ENCODE measurements at regions not wholly inside any gene's neighbourhood (a gene's known extent, or its start where the extent isn't known, plus 50 kb on each side); places are given as distances from the start of the nearest gene placed in this dataset.

DNA sequence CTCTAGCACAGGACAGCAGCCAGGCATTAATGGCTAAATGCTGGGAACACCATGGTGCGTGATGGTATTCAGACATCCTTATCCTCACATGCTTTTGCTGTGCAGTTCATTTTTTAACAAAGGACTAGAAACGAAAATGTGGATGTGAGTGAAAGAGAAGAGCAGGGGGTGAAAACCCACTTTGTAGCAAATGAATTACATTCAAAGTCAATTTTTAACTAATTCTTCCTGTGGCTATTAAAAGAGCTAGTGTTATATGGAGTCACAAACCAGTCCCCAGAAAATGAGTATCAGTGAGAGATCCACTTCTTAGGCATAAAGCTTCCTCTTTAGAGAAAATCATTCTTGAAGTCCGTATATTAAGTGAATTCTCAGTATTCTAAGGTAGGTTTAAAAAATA, 592.0 kb upstream of the LMO3 start:
- WGBS (ENCODE audit: insufficient coverage, low lambda C conversion rate), result 20% methylated on average over 1 of the region's 3 CpGs
- Histone ChIP-seq H3K4me3 (ENCODE audit: low read length) (no peak overlapping the region), H3K27ac (ENCODE audit: low read length) (no peak overlapping the region), H3K4me1 (ENCODE audit: control insufficient read depth, insufficient read depth, low read length) (no peaks in the 10 kb centered on the region), H3K27me3 (ENCODE audit: control insufficient read depth, insufficient read depth, low read length) (no peaks in the 10 kb centered on the region), H3K36me3 (ENCODE audit: control insufficient read depth, insufficient read depth, low read length) (no peaks in the 10 kb centered on the region), H3K9me3 (ENCODE audit: control insufficient read depth, low read depth, low read length) (no peaks in the 10 kb centered on the region)
- DNase-seq, result no peak

DNA sequence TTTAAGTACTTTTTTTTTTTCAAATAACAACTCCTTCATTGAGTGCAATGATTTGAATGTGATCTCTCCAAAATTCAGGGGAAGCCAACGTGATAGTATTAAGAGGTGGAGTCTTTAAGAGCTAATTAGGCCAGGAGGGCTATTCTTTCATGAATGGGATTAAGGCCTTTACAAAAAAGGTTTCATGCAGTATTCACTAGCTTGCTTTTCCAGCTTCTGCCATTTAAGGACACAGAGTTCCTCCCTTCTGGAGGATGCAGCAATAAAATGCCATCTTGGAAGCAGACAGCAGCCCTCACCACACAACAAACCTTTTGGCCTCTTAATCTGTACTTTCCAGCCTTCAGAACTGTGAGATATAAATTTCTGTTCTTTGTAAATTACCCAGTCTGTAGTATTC, 586.8 kb upstream of the LMO3 start:
- Histone ChIP-seq H3K27ac (ENCODE audit: low read length) (no peak overlapping the region), H3K9me3 (ENCODE audit: control insufficient read depth, low read depth, low read length) (no peaks in the 10 kb centered on the region), H3K27me3 (ENCODE audit: control insufficient read depth, insufficient read depth, low read length) (no peaks in the 10 kb centered on the region), H3K4me3 (ENCODE audit: low read length) (no peak overlapping the region), H3K4me1 (ENCODE audit: control insufficient read depth, insufficient read depth, low read length) (no peaks in the 10 kb centered on the region), H3K36me3 (ENCODE audit: control insufficient read depth, insufficient read depth, low read length) (no peaks in the 10 kb centered on the region)
- no peak for DNase-seq
- no CpG with 5 or more reads among the region's 1 CpG for WGBS (ENCODE audit: insufficient coverage, low lambda C conversion rate)

GRCh38 chr12:17169726-17170471, 563.9 kb upstream of the LMO3 start:
- 20% methylated on average over 2 of the region's 5 CpGs for WGBS (ENCODE audit: insufficient coverage, low lambda C conversion rate)

DNA sequence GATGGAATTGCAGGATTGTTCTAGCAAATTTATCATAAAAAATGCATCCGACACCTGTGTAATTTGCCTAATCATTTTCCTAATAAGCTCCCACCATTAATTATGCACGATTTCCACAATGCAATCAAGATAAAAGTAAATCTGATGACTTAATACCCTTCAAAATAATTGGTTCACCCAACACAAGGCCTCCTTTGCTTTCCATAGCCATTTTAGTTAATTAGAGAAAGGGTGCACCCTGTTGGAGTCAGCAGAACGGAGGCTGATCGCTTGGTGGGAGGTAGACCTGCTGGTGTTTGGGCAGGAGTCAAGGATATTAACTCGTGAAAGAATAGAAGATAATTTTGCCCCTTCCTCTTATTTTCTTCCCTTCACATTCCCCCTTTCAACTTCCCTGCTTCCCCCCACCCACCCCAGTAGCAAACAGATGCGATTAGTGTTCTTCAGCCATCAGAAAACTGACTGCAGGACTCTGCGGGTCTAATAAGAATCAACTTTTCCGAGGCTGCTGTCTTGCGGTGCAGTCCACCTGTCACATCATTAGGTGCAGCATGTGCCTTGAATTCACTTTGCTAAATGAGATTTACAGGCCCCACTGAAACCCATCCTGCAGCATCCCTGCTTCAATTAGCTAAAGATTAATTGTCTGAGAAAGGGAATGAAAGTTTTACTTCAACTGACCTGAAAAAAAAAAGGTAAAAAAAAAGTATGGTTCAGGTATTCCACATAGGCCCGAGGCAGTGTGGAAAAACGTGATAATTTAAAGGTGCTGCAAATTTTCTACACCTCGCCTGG, 553.7 kb upstream of the LMO3 start:
- Histone ChIP-seq H3K27me3 (ENCODE audit: control insufficient read depth, insufficient read depth, low read length) (no peaks in the 10 kb centered on the region), H3K4me1 (ENCODE audit: control insufficient read depth, insufficient read depth, low read length) (no peaks in the 10 kb centered on the region), H3K9me3 (ENCODE audit: control insufficient read depth, low read depth, low read length) (no peaks in the 10 kb centered on the region), H3K27ac (ENCODE audit: low read length) (no peak overlapping the region), H3K36me3 (ENCODE audit: control insufficient read depth, insufficient read depth, low read length) (no peaks in the 10 kb centered on the region), H3K4me3 (ENCODE audit: low read length) (no peak overlapping the region)
- WGBS (ENCODE audit: insufficient coverage, low lambda C conversion rate), result 83% methylated on average over 4 of the region's 12 CpGs
- DNase-seq, result no peak

More at GRCh38 chr12:17169726-17170471, 563.9 kb upstream of the LMO3 start:
- no peak for DNase-seq
- Histone ChIP-seq H3K27me3 (ENCODE audit: control insufficient read depth, insufficient read depth, low read length) (no peaks in the 10 kb centered on the region), H3K9me3 (ENCODE audit: control insufficient read depth, low read depth, low read length) (no peaks in the 10 kb centered on the region), H3K27ac (ENCODE audit: low read length) (no peak overlapping the region), H3K36me3 (ENCODE audit: control insufficient read depth, insufficient read depth, low read length) (no peaks in the 10 kb centered on the region), H3K4me3 (ENCODE audit: low read length) (no peak overlapping the region), H3K4me1 (ENCODE audit: control insufficient read depth, insufficient read depth, low read length) (no peaks in the 10 kb centered on the region)

DNA sequence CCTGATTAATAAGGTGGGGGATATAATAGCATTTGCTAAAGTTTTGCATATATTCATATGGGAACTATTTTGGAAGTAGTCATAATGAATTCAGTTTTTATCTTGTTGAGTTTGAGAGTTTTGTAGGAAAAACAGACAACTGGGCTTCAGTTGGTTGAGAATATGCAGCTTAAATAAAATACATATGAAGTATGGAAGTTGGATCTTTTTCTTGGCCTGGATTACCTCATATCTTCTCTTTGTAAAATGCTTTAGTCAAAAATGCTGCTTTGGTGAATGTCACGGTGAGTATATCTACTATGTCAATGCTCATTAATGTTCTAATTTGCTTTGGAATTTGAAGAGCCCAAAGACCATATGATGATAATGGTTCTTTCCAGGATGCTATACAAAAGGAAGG, 552.2 kb upstream of the LMO3 start:
- Histone ChIP-seq H3K27ac (ENCODE audit: low read length) (no peak overlapping the region), H3K9me3 (ENCODE audit: control insufficient read depth, low read depth, low read length) (no peaks in the 10 kb centered on the region), H3K27me3 (ENCODE audit: control insufficient read depth, insufficient read depth, low read length) (no peaks in the 10 kb centered on the region), H3K36me3 (ENCODE audit: control insufficient read depth, insufficient read depth, low read length) (no peaks in the 10 kb centered on the region), H3K4me3 (ENCODE audit: low read length) (no peak overlapping the region), H3K4me1 (ENCODE audit: control insufficient read depth, insufficient read depth, low read length) (no peaks in the 10 kb centered on the region)
- no CpG with 5 or more reads among the region's 1 CpG for WGBS (ENCODE audit: insufficient coverage, low lambda C conversion rate)
- DNase-seq, result no peak

DNA sequence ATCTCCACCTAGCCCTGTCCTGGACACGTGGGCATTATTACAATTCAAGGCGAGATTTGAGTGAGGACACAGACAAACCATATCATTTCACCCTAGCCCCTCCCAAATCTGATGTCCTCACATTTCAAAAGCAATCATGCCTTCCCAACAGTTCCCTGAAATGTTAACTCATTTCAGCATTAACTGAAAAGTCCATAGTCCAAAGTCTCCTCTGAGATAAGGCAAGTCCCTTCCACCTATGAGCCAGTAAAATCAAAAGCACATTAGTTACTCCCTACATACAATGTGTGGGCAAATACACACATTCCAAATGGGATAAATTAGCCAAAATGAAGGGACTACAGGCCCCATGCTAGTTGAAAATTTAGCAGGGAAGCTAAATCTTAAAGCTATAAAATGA, 546.0 kb upstream of the LMO3 start:
- Histone ChIP-seq H3K4me3 (ENCODE audit: low read length) (no peak overlapping the region), H3K9me3 (ENCODE audit: control insufficient read depth, low read depth, low read length) (no peaks in the 10 kb centered on the region), H3K27me3 (ENCODE audit: control insufficient read depth, insufficient read depth, low read length) (no peaks in the 10 kb centered on the region), H3K36me3 (ENCODE audit: control insufficient read depth, insufficient read depth, low read length) (no peaks in the 10 kb centered on the region), H3K4me1 (ENCODE audit: control insufficient read depth, insufficient read depth, low read length) (no peaks in the 10 kb centered on the region), H3K27ac (ENCODE audit: low read length) (no peak overlapping the region)
- WGBS (ENCODE audit: insufficient coverage, low lambda C conversion rate), result no CpG with 5 or more reads among the region's 2 CpGs
- no peak for DNase-seq

DNA sequence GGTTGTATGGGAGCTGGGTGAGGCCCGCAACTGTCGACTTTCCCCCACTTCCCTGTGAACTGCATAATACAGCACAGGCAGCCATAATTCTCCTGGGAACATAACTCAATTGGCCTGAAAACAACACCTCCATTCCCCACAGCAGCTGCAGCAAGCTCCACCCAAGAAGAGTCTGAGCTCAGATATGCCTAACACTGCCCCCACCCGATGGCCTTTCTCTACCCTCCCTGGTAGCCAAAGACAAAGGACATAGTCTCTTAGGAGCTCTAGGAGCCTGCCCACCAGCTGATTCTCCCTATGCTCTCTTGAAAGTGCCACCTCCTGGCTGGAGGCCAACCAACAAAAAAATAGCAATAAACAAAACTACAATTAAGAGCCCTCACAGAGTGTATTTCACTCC, 542.7 kb upstream of the LMO3 start:
- no CpG with 5 or more reads among the region's 3 CpGs for WGBS (ENCODE audit: insufficient coverage, low lambda C conversion rate)
- no peak overlapping the region for H3K27ac ChIP-seq (ENCODE audit: low read length)
- DNase-seq, result no peak
- H3K27me3 ChIP-seq (ENCODE audit: control insufficient read depth, insufficient read depth, low read length), result no peaks in the 10 kb centered on the region
- H3K9me3 ChIP-seq (ENCODE audit: control insufficient read depth, low read depth, low read length), result no peaks in the 10 kb centered on the region
- no peaks in the 10 kb centered on the region for H3K4me1 ChIP-seq (ENCODE audit: control insufficient read depth, insufficient read depth, low read length)
- H3K36me3 ChIP-seq (ENCODE audit: control insufficient read depth, insufficient read depth, low read length), result no peaks in the 10 kb centered on the region
- no peak overlapping the region for H3K4me3 ChIP-seq (ENCODE audit: low read length)

DNA sequence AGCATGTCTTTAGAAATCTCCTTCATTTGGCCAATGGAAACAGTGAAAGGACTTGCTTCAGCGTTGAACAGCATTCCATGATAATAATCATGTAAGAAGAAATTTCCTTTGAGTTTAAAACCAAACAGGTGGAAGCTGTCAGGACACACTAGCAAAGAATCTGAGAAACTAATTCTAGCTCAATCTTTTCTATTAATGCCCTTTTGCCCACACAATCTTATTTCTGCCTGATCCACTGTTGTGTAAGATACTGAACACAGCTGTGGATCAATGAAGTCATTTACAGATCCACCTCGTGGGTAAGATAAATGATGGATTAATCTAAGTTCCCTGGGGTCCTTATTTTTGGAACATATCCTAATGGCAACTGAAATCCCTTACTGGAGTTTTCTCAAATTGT, 536.9 kb upstream of the LMO3 start:
- WGBS (ENCODE audit: insufficient coverage, low lambda C conversion rate), result 60% methylated on average over 1 of the region's 2 CpGs
- H3K9me3 ChIP-seq (ENCODE audit: control insufficient read depth, low read depth, low read length), result no peaks in the 10 kb centered on the region
- no peak for DNase-seq

DNA sequence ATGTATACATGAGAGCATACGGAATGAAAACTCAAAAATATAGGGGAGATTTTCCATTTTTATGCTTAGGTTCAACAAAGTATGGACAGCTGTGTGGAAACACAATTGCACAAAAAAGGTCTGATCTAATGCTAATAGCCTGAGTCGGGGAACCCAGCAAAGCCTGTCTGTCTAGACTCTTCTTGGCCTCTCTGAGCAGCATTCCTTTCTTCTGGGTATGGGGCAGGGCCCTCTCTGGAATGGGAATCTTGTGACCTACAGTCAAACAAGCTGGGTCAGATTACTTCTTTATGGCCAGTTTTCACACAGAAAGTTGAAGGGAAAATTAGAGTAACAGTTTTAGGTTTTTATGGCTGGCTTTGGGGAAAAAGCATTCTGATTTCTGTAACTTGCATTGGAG, 534.0 kb upstream of the LMO3 start:
- no peaks in the 10 kb centered on the region for H3K27me3 ChIP-seq (ENCODE audit: control insufficient read depth, insufficient read depth, low read length)
- no peaks in the 10 kb centered on the region for H3K4me1 ChIP-seq (ENCODE audit: control insufficient read depth, insufficient read depth, low read length)
- H3K36me3 ChIP-seq (ENCODE audit: control insufficient read depth, insufficient read depth, low read length), result no peaks in the 10 kb centered on the region
- DNase-seq, result no peak
- 80% methylated on average over 1 of the region's 2 CpGs for WGBS (ENCODE audit: insufficient coverage, low lambda C conversion rate)
- H3K27ac ChIP-seq (ENCODE audit: low read length), result no peak overlapping the region
- H3K4me3 ChIP-seq (ENCODE audit: low read length), result no peak overlapping the region
- H3K9me3 ChIP-seq (ENCODE audit: control insufficient read depth, low read depth, low read length), result no peaks in the 10 kb centered on the region

More for the DNA sequence above, 536.9 kb upstream of the LMO3 start:
- no peaks in the 10 kb centered on the region for H3K4me1 ChIP-seq (ENCODE audit: control insufficient read depth, insufficient read depth, low read length)
- H3K27me3 ChIP-seq (ENCODE audit: control insufficient read depth, insufficient read depth, low read length), result no peaks in the 10 kb centered on the region
- H3K27ac ChIP-seq (ENCODE audit: low read length), result no peak overlapping the region
- H3K4me3 ChIP-seq (ENCODE audit: low read length), result no peak overlapping the region
- no peaks in the 10 kb centered on the region for H3K36me3 ChIP-seq (ENCODE audit: control insufficient read depth, insufficient read depth, low read length)

- no peaks in the 10 kb centered on the region for H3K27me3 ChIP-seq (ENCODE audit: control insufficient read depth, insufficient read depth, low read length)
- no peak overlapping the region for H3K27ac ChIP-seq (ENCODE audit: low read length)
- no CpG with 5 or more reads among the region's 3 CpGs for WGBS (ENCODE audit: insufficient coverage, low lambda C conversion rate)
- DNase-seq, result no peak
- H3K4me3 ChIP-seq (ENCODE audit: low read length), result no peak overlapping the region
- H3K9me3 ChIP-seq (ENCODE audit: control insufficient read depth, low read depth, low read length), result no peaks in the 10 kb centered on the region
- no peaks in the 10 kb centered on the region for H3K36me3 ChIP-seq (ENCODE audit: control insufficient read depth, insufficient read depth, low read length)
- no peaks in the 10 kb centered on the region for H3K4me1 ChIP-seq (ENCODE audit: control insufficient read depth, insufficient read depth, low read length)
These were observed 531.4 kb upstream of the LMO3 start for GRCh38 chr12:17137396-17137795.

DNA sequence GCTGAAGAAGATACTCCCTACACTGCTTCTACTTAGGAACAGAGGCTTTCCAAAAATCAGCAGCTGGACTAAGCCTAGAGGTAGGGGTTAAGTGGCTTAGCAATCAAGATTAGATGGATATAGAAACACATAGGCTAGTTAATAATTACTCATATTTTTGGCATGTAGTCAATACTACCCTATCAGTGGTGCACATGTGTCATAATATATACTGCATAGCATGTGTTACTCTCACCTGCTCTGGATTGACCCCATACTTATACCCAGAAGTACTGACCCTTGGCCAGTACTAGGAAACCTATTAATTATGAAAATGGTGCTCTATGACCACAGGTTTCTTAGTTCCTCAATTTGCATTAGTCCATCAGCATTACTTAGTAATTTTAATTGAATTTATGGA, 528.4 kb upstream of the LMO3 start:
- Histone ChIP-seq H3K4me3 (ENCODE audit: low read length) (no peak overlapping the region), H3K9me3 (ENCODE audit: control insufficient read depth, low read depth, low read length) (no peaks in the 10 kb centered on the region), H3K27me3 (ENCODE audit: control insufficient read depth, insufficient read depth, low read length) (no peaks in the 10 kb centered on the region), H3K4me1 (ENCODE audit: control insufficient read depth, insufficient read depth, low read length) (no peaks in the 10 kb centered on the region), H3K27ac (ENCODE audit: low read length) (no peak overlapping the region), H3K36me3 (ENCODE audit: control insufficient read depth, insufficient read depth, low read length) (no peaks in the 10 kb centered on the region)
- no peak for DNase-seq

Data from large intestine (tissue), 3 donors.